ENCODE measurements at regions not wholly inside any gene's neighbourhood (a gene's known extent, or its start where the extent isn't known, plus 50 kb on each side); places are given as distances from the start of the nearest gene placed in this dataset.

- H3K9me3 ChIP-seq = no peaks in the 10 kb centered on the region
- H3K27me3 ChIP-seq (ENCODE audit: insufficient read depth) = no peaks in the 10 kb centered on the region
- DNase-seq = no peak
- no peaks in the 10 kb centered on the region for H3K9me2 ChIP-seq
- H3F3A ChIP-seq (replicated peaks; ENCODE audit: insufficient read depth) = peaks cover 5% of the 10 kb centered on the region
- H3K79me2 ChIP-seq (ENCODE audit: insufficient read depth) = no peaks in the 10 kb centered on the region
- no peaks in the 10 kb centered on the region; a peak in 1 of 4 replicates for H3K4me1 ChIP-seq (ENCODE audit: control insufficient read depth in 1 of 2, insufficient read depth in 2 of 2, low read depth in 1 of 2, low read length in 1 of 2)
- no peak overlapping the region for H3K9ac ChIP-seq
- no peak for TF ChIP-seq RAD21 (IDR thresholded peaks at IDR 0.05; ENCODE audit: low read length)
- TF ChIP-seq FOSL2 (IDR thresholded peaks at IDR 0.05; ENCODE audit: borderline replicate concordance, low read depth) = no peak
- no peak overlapping the region for H3K4me2 ChIP-seq
- no peak overlapping the region for H3K4me3 ChIP-seq (ENCODE audit: low read depth in 2 of 2, low read length in 1 of 2)
- no peaks in the 10 kb centered on the region for H4K20me1 ChIP-seq (ENCODE audit: insufficient read depth)
- ChIA-PET CTCF (interaction anchor here (0.9 to 1.1 kb wide), 2 partner anchors 8 to 37 kb away, joined by 3 to 4 read pairs; no protein-coding TSS in a partner anchor), POLR2A (no interaction called here)
- no peak overlapping the region for H3K27ac ChIP-seq (ENCODE audit: low read depth in 2 of 2, low read length in 1 of 2)
- no peak overlapping the region for H2AFZ ChIP-seq (ENCODE audit: low read depth)
- H3K36me3 ChIP-seq (replicated peaks in 1 of 2; ENCODE audit: control insufficient read depth in 1 of 2, insufficient read depth in 2 of 2, low read length in 1 of 2) = no peaks in the 10 kb centered on the region
- WGBS (ENCODE audit: low lambda C conversion rate) = 66% methylated on average over 3 of the region's 3 CpGs
Measured at GRCh38 chr7:124191030-124191429, 158.2 kb upstream of the TMEM229A start.

- H3K9me2 ChIP-seq = no peaks in the 10 kb centered on the region
- no peaks in the 10 kb centered on the region for H3K9me3 ChIP-seq
- H3K4me1 ChIP-seq (ENCODE audit: control insufficient read depth in 1 of 2, insufficient read depth in 2 of 2, low read depth in 1 of 2, low read length in 1 of 2) = peaks cover 0 to 3% of the 10 kb centered on the region in 2 experiments; a peak in 1 of 4 replicates
- no peaks in the 10 kb centered on the region for H3K36me3 ChIP-seq (replicated peaks in 1 of 2; ENCODE audit: control insufficient read depth in 1 of 2, insufficient read depth in 2 of 2, low read length in 1 of 2)
- POLR2A ChIA-PET = no interaction called here
- no peaks in the 10 kb centered on the region for H3K79me2 ChIP-seq (ENCODE audit: insufficient read depth)
- no peak for TF ChIP-seq YY1 (IDR thresholded peaks at IDR 0.05; ENCODE audit: low read depth)
- no peak for TF ChIP-seq RFX5 (IDR thresholded peaks at IDR 0.05; ENCODE audit: low read length)
- no peak for TF ChIP-seq EZH2phosphoT487 (IDR thresholded peaks at IDR 0.05; ENCODE audit: borderline replicate concordance, low read depth)
- no peak for TF ChIP-seq GABPA (IDR thresholded peaks at IDR 0.05; ENCODE audit: low read depth)
- TF ChIP-seq CTCF (IDR thresholded peaks at IDR 0.05) = no peak
- no peak for TF ChIP-seq CHD2 (IDR thresholded peaks at IDR 0.05; ENCODE audit: low read length, partially characterized antibody)
- no peak for TF ChIP-seq NRF1 (IDR thresholded peaks at IDR 0.05; ENCODE audit: low read depth, low read length)
- TF ChIP-seq REST (IDR thresholded peaks at IDR 0.05; ENCODE audit: low read depth, low read length) = no peak
- no peak overlapping the region for H3K27ac ChIP-seq (ENCODE audit: low read depth in 2 of 2, low read length in 1 of 2)
- peaks cover 5% of the 10 kb centered on the region for H3F3A ChIP-seq (replicated peaks; ENCODE audit: insufficient read depth)
- no peak overlapping the region for H2AFZ ChIP-seq (ENCODE audit: low read depth)
- no peak overlapping the region for H3K4me2 ChIP-seq
- no peak overlapping the region for H3K4me3 ChIP-seq (ENCODE audit: low read depth in 2 of 2, low read length in 1 of 2)
- CTCF ChIA-PET = interaction anchor here (1.0 to 2.8 kb wide), 6 partner anchors 10 to 597 kb away, joined by 3 to 11 read pairs (median 4); no protein-coding TSS in a partner anchor
- H4K20me1 ChIP-seq (ENCODE audit: insufficient read depth) = no peaks in the 10 kb centered on the region
- 33% methylated on average over 1 of the region's 1 CpG for WGBS (ENCODE audit: low lambda C conversion rate)
- no peak for DNase-seq
- no peaks in the 10 kb centered on the region for H3K27me3 ChIP-seq (ENCODE audit: insufficient read depth)
- no peak overlapping the region for H3K9ac ChIP-seq
Measured at GRCh38 chr7:124188576-124188975, 155.7 kb upstream of the TMEM229A start.

All from SK-N-SH (cell line).